NOMO-1 (cell line): ENCODE measurements at regions not wholly inside any gene's neighbourhood (a gene's known extent, or its start where the extent isn't known, plus 50 kb on each side); places are given as distances from the start of the nearest gene placed in this dataset.

Source experiments
- DNase-seq, 2 experiments: peaks; one replicate each; lab custom pipeline; 2025; ENCODE audit not compliant: unreplicated experiment in 2 of 2; lab: John Stamatoyannopoulos, UW

GRCh38 chr18:67381608-67382150 lies 134.8 kb downstream of the DSEL start:
- DNase-seq: no peak

- DNase-seq: no peak
Measured at GRCh38 chr18:67380867-67381266, 135.7 kb downstream of the DSEL start.

GRCh38 chr18:67379981-67380380 lies 136.5 kb downstream of the DSEL start:
- DNase-seq: no peak

GRCh38 chr18:67376372-67376771 lies 140.1 kb downstream of the DSEL start:
- no peak for DNase-seq

GRCh38 chr18:67373636-67374035 lies 142.9 kb downstream of the DSEL start:
- no peak for DNase-seq

- no peak for DNase-seq
Measured at GRCh38 chr18:67367540-67367939, 149.0 kb downstream of the DSEL start.

- DNase-seq: no peak
Measured at GRCh38 chr18:67363694-67364093, 152.8 kb downstream of the DSEL start.

- no peak for DNase-seq
Measured at GRCh38 chr18:67362906-67363305, 153.6 kb downstream of the DSEL start.

GRCh38 chr18:67359873-67360838 lies 156.4 kb downstream of the DSEL start:
- peak in 1 of 2 experiments; percentile 20 for DNase-seq

- DNase-seq: no peak
Measured at GRCh38 chr18:67358947-67359346, 157.6 kb downstream of the DSEL start.

GRCh38 chr18:67354692-67355091 lies 161.8 kb downstream of the DSEL start:
- DNase-seq: no peak

GRCh38 chr18:67354091-67354490 lies 162.4 kb downstream of the DSEL start:
- no peak for DNase-seq

- no peak for DNase-seq
Measured at GRCh38 chr18:67347438-67347837, 169.1 kb downstream of the DSEL start.

GRCh38 chr18:67342159-67342558 lies 174.4 kb downstream of the DSEL start:
- no peak for DNase-seq

- DNase-seq: no peak
Measured at GRCh38 chr18:67337696-67338095, 178.8 kb downstream of the DSEL start.

- DNase-seq: no peak
Measured at GRCh38 chr18:67331857-67332256, 184.7 kb downstream of the DSEL start.

GRCh38 chr18:67319109-67319508 lies 197.4 kb downstream of the DSEL start:
- DNase-seq: no peak

GRCh38 chr18:67318651-67319050 lies 197.9 kb downstream of the DSEL start:
- DNase-seq: no peak

- DNase-seq: no peak
Measured at GRCh38 chr18:67310826-67311225, 205.7 kb downstream of the DSEL start.

GRCh38 chr18:67308819-67309218 lies 207.7 kb downstream of the DSEL start:
- DNase-seq: no peak

- DNase-seq: no peak
Measured at GRCh38 chr18:67305466-67305865, 211.1 kb downstream of the DSEL start.

GRCh38 chr18:67302043-67302442 lies 214.5 kb downstream of the DSEL start:
- DNase-seq: no peak
